Brain microvascular endothelial cell (primary cell): ENCODE measurements at regions not wholly inside any gene's neighbourhood (a gene's known extent, or its start where the extent isn't known, plus 50 kb on each side); places are given as distances from the start of the nearest gene placed in this dataset.
A peak's percentile ranks its signal among the peaks of the same experiment; 100 is the strongest.

ENCODE experiments used
- DNase-seq: peaks from one replicate; pipeline ENCODE4 v3.0.0-alpha.2; 2020
- H3K27ac ChIP-seq: fragments of 250-450 bp; sonication (Bioruptor Pico); 2 replicates; pipeline ENCODE4 v1.5.1; 2020; ENCODE audit warnings: mild to moderate bottlenecking, moderate library complexity
- H3K27me3 ChIP-seq: fragments of 250-450 bp; sonication (Bioruptor Pico); replicated peaks from 2 replicates; pipeline ENCODE4 v1.5.1; 2020; ENCODE audit warnings: mild to moderate bottlenecking
- H3K36me3 ChIP-seq: fragments of 250-450 bp; sonication (Bioruptor Pico); replicated peaks from 2 replicates; pipeline ENCODE4 v1.5.1; 2020; ENCODE audit warnings: mild to moderate bottlenecking
- H3K4me3 ChIP-seq: 2 replicates; pipeline ENCODE4 v1.5.1; 2011; ENCODE audit warnings: low read depth, mild to moderate bottlenecking, control low read depth, low read length, moderate library complexity
- CTCF ChIP-seq: IDR thresholded peaks from 2 replicates; pipeline ENCODE4 v1.5.1; 2011; ENCODE audit warnings: low read depth, mild to moderate bottlenecking, moderate library complexity, low read length, control low read depth, inconsistent platforms; ENCODE audit errors: missing control alignments
- in situ Hi-C: cut with HindIII; loops from 2 replicates; pipeline ENCODE4 v1.10.0; 2017; ENCODE audit warnings: low sequenced_read_pairs, low pct_ligation_motif_present

GRCh38 chr2:234550056-234550455, 53.2 kb upstream of the ARL4C start:
- no peak for DNase-seq
- Histone ChIP-seq H3K27ac (no peak overlapping the region), H3K4me3 (no peak overlapping the region), H3K27me3 (no peaks in the 10 kb centered on the region), H3K36me3 (no peaks in the 10 kb centered on the region)
- TF ChIP-seq CTCF, result no peak
- in situ Hi-C loops, result loop anchor here (10.0 kb wide), 1 partner anchor 565 kb away; no protein-coding TSS in a partner anchor

- no peak for TF ChIP-seq CTCF
- in situ Hi-C loops, result no loop called here
- no peak overlapping the region for H3K4me3 ChIP-seq
- H3K27me3 ChIP-seq, result no peaks in the 10 kb centered on the region
- H3K27ac ChIP-seq, result no peak overlapping the region
- no peaks in the 10 kb centered on the region for H3K36me3 ChIP-seq
- DNase-seq, result peak; percentile 65
Measured at GRCh38 chr2:234548695-234549420, 52.0 kb upstream of the ARL4C start.

GRCh38 chr2:234546770-234547169, 49.9 kb upstream of the ARL4C start:
- no peak for DNase-seq
- H3K4me3 ChIP-seq, result no peak overlapping the region
- no peaks in the 10 kb centered on the region for H3K36me3 ChIP-seq
- TF ChIP-seq CTCF, result no peak
- in situ Hi-C loops, result no loop called here
- no peak overlapping the region for H3K27ac ChIP-seq
- H3K27me3 ChIP-seq, result no peaks in the 10 kb centered on the region
